H1 (cell line): ENCODE measurements at regions not wholly inside any gene's neighbourhood (a gene's known extent, or its start where the extent isn't known, plus 50 kb on each side); places are given as distances from the start of the nearest gene placed in this dataset.

ENCODE experiments used
- CEBPB ChIP-seq: IDR thresholded peaks from 2 replicates; pipeline ENCODE4 v1.6.1; 2012; ENCODE audit warnings: low read depth, low read length
- EGR1 ChIP-seq: IDR thresholded peaks from 2 replicates; pipeline ENCODE4 v1.6.1; 2011; ENCODE audit warnings: low read depth, low read length, borderline replicate concordance
- HDAC2 ChIP-seq, 2 experiments: fragments of 300-600 bp in 1 of 2; sonication (generic) in 1 of 2; IDR thresholded peaks; 2 replicates each; pipeline ENCODE4 v1.6.1; 2011 to 2012; ENCODE audit warnings: low read depth in 2 of 2, low read length in 2 of 2, mild to moderate bottlenecking in 2 of 2, moderate library complexity in 2 of 2, borderline replicate concordance in 1 of 2, inconsistent platforms in 1 of 2
- RXRA ChIP-seq: IDR thresholded peaks from 2 replicates; pipeline ENCODE4 v1.6.1; 2011; ENCODE audit warnings: low read depth, mild to moderate bottlenecking, low read length, moderate library complexity; ENCODE audit not compliant: insufficient read depth
- TBP ChIP-seq: IDR thresholded peaks from 2 replicates; pipeline ENCODE4 v1.6.1; 2011; ENCODE audit warnings: low read depth, low read length, improper control_type of control experiment
- ZNF274 ChIP-seq: IDR thresholded peaks from 2 replicates; pipeline ENCODE4 v1.7.0; 2012; ENCODE audit warnings: low read length, borderline replicate concordance; ENCODE audit errors: extremely low read depth
- TF ChIP-seq, protein P1 (sequence below): fragments of 300-600 bp; sonication (generic); IDR thresholded peaks from 2 replicates; pipeline ENCODE4 v1.7.1; 2012; ENCODE audit warnings: low read length, moderate library complexity, mild to moderate bottlenecking, inconsistent platforms; ENCODE audit not compliant: insufficient replicate concordance
- TF ChIP-seq, protein P2 (sequence below): IDR thresholded peaks from 2 replicates; pipeline ENCODE4 v1.6.1; 2012; ENCODE audit warnings: low read length, inconsistent platforms

- TF ChIP-seq, protein P1, sequence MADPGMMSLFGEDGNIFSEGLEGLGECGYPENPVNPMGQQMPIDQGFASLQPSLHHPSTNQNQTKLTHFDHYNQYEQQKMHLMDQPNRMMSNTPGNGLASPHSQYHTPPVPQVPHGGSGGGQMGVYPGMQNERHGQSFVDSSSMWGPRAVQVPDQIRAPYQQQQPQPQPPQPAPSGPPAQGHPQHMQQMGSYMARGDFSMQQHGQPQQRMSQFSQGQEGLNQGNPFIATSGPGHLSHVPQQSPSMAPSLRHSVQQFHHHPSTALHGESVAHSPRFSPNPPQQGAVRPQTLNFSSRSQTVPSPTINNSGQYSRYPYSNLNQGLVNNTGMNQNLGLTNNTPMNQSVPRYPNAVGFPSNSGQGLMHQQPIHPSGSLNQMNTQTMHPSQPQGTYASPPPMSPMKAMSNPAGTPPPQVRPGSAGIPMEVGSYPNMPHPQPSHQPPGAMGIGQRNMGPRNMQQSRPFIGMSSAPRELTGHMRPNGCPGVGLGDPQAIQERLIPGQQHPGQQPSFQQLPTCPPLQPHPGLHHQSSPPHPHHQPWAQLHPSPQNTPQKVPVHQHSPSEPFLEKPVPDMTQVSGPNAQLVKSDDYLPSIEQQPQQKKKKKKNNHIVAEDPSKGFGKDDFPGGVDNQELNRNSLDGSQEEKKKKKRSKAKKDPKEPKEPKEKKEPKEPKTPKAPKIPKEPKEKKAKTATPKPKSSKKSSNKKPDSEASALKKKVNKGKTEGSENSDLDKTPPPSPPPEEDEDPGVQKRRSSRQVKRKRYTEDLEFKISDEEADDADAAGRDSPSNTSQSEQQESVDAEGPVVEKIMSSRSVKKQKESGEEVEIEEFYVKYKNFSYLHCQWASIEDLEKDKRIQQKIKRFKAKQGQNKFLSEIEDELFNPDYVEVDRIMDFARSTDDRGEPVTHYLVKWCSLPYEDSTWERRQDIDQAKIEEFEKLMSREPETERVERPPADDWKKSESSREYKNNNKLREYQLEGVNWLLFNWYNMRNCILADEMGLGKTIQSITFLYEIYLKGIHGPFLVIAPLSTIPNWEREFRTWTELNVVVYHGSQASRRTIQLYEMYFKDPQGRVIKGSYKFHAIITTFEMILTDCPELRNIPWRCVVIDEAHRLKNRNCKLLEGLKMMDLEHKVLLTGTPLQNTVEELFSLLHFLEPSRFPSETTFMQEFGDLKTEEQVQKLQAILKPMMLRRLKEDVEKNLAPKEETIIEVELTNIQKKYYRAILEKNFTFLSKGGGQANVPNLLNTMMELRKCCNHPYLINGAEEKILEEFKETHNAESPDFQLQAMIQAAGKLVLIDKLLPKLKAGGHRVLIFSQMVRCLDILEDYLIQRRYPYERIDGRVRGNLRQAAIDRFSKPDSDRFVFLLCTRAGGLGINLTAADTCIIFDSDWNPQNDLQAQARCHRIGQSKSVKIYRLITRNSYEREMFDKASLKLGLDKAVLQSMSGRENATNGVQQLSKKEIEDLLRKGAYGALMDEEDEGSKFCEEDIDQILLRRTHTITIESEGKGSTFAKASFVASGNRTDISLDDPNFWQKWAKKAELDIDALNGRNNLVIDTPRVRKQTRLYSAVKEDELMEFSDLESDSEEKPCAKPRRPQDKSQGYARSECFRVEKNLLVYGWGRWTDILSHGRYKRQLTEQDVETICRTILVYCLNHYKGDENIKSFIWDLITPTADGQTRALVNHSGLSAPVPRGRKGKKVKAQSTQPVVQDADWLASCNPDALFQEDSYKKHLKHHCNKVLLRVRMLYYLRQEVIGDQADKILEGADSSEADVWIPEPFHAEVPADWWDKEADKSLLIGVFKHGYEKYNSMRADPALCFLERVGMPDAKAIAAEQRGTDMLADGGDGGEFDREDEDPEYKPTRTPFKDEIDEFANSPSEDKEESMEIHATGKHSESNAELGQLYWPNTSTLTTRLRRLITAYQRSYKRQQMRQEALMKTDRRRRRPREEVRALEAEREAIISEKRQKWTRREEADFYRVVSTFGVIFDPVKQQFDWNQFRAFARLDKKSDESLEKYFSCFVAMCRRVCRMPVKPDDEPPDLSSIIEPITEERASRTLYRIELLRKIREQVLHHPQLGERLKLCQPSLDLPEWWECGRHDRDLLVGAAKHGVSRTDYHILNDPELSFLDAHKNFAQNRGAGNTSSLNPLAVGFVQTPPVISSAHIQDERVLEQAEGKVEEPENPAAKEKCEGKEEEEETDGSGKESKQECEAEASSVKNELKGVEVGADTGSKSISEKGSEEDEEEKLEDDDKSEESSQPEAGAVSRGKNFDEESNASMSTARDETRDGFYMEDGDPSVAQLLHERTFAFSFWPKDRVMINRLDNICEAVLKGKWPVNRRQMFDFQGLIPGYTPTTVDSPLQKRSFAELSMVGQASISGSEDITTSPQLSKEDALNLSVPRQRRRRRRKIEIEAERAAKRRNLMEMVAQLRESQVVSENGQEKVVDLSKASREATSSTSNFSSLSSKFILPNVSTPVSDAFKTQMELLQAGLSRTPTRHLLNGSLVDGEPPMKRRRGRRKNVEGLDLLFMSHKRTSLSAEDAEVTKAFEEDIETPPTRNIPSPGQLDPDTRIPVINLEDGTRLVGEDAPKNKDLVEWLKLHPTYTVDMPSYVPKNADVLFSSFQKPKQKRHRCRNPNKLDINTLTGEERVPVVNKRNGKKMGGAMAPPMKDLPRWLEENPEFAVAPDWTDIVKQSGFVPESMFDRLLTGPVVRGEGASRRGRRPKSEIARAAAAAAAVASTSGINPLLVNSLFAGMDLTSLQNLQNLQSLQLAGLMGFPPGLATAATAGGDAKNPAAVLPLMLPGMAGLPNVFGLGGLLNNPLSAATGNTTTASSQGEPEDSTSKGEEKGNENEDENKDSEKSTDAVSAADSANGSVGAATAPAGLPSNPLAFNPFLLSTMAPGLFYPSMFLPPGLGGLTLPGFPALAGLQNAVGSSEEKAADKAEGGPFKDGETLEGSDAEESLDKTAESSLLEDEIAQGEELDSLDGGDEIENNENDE = no peak
- no peak for TF ChIP-seq CEBPB
- TF ChIP-seq, protein P2, sequence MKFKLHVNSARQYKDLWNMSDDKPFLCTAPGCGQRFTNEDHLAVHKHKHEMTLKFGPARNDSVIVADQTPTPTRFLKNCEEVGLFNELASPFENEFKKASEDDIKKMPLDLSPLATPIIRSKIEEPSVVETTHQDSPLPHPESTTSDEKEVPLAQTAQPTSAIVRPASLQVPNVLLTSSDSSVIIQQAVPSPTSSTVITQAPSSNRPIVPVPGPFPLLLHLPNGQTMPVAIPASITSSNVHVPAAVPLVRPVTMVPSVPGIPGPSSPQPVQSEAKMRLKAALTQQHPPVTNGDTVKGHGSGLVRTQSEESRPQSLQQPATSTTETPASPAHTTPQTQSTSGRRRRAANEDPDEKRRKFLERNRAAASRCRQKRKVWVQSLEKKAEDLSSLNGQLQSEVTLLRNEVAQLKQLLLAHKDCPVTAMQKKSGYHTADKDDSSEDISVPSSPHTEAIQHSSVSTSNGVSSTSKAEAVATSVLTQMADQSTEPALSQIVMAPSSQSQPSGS = no peak
- no peak for TF ChIP-seq TBP
- no peak for TF ChIP-seq ZNF274
- no peak for TF ChIP-seq HDAC2 (IDR thresholded peaks at IDR 0.05; ENCODE audit: borderline replicate concordance in 1 of 2, low read depth in 2 of 2, low read length in 2 of 2)
- no peak for TF ChIP-seq EGR1
- TF ChIP-seq RXRA = no peak
These were observed 107.9 kb downstream of the CAND1 start (continued) for GRCh38 chr12:67377021-67377420.
